Esophagus squamous epithelium (tissue), 5 donors: ENCODE measurements at regions not wholly inside any gene's neighbourhood (a gene's known extent, or its start where the extent isn't known, plus 50 kb on each side); places are given as distances from the start of the nearest gene placed in this dataset.
"Not testable (repeated sequence)": the region's sequence is repeated elsewhere in the genome, so short reads cannot be mapped to it uniquely, and the experiment has no call there.

Source experiments
- DNase-seq: peaks from one replicate; lab custom pipeline; 2025; lab: John Stamatoyannopoulos, UW
- H3K27ac ChIP-seq, 4 donors: fragments of 200-600 bp; sonication (generic); one replicate each; pipeline ENCODE4 v1.5.1; 2016 to 2019; ENCODE audit warnings: mild to moderate bottlenecking in 1 of 4
- H3K27me3 ChIP-seq, 4 donors: fragments of 200-600 bp; sonication (generic); 1 replicate in 3 of 4; 2 replicates in 1 of 4; pipeline versions ENCODE4 v1.5.1 to v1.6.0; 2017 to 2021; ENCODE audit warnings: antibody characterized with exemption in 1 of 4
- H3K36me3 ChIP-seq, 3 donors: fragments of 200-600 bp; sonication (generic); one replicate each; pipeline ENCODE4 v1.5.1; 2016 to 2019
- H3K4me1 ChIP-seq, 3 donors: fragments of 200-600 bp; sonication (generic); one replicate each; pipeline ENCODE4 v1.5.1; 2017 to 2019
- H3K4me3 ChIP-seq, 4 donors: fragments of 200-600 bp; sonication (generic); 1 replicate in 3 of 4; 2 replicates in 1 of 4; pipeline ENCODE4 v1.5.1; 2016 to 2019; ENCODE audit warnings: mild to moderate bottlenecking in 2 of 4, moderate library complexity in 1 of 4
- H3K9me3 ChIP-seq, 3 donors: fragments of 200-600 bp; sonication (generic); one replicate each; pipeline ENCODE4 v1.5.1; 2016 to 2019
- POLR2A ChIP-seq, 4 donors: fragments of 450-650 bp; IDR thresholded peaks; one replicate each; pipeline ENCODE4 v1.6.1; 2017; ENCODE audit warnings: antibody characterized with exemption in 4 of 4, mild to moderate bottlenecking in 4 of 4, moderate library complexity in 3 of 4
- WGBS, 2 donors: methylation state at CpG; one replicate each; pipeline ENCODE4 v1.1.5; 2018; 5-methylcytosine and 5-hydroxymethylcytosine counted together
- intact Hi-C: fragments of 100-400 bp; cut with DNase I; formaldehyde crosslinking; loops from one replicate; pipeline ENCODE4 v1.15.0; 2022
- small RNA-seq, 4 donors: library from RNA; depleted of rRNA; stranded (forward); fragments of <200 nt; gene quantifications; one replicate each; pipeline ENCODE3, GENCODE V24; 2016
- TF ChIP-seq, protein P1 (sequence below), 6 experiments: fragments of 450-650 bp in 4 of 6; fragments of 200-600 bp in 2 of 6; sonication (generic) in 2 of 6; IDR thresholded peaks; one replicate each; pipeline ENCODE4 v1.5.1; 2016 to 2019; ENCODE audit warnings: antibody characterized with exemption in 6 of 6, mild to moderate bottlenecking in 4 of 6, moderate library complexity in 4 of 6
- donor health status: DM: yes; HTN: yes; CAD: no.

DNA sequence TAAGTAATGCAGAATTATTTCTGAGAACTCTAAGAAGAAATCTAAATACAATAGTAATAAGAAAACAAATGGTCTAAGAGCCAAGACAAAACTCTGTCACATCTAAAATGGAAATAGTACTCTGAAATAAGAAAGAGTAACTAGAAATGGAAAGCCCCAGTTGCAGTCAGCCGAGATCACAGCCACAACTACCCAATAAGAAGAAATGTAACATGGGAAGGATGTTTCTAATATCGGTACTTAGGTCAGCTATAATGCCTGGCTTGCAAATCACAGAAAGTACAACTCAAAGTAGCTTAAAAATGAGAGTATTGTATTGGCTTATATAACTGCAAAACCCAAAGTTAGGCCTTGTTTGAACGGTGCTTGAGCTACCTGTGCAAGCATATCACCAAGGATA is 58.6 kb upstream of the USP25 start:
- H3K36me3 ChIP-seq = no peaks in the 10 kb centered on the region
- H3K4me1 ChIP-seq = no peaks in the 10 kb centered on the region
- no peak for TF ChIP-seq POLR2A (IDR thresholded peaks at IDR 0.05)
- TF ChIP-seq, protein P1, sequence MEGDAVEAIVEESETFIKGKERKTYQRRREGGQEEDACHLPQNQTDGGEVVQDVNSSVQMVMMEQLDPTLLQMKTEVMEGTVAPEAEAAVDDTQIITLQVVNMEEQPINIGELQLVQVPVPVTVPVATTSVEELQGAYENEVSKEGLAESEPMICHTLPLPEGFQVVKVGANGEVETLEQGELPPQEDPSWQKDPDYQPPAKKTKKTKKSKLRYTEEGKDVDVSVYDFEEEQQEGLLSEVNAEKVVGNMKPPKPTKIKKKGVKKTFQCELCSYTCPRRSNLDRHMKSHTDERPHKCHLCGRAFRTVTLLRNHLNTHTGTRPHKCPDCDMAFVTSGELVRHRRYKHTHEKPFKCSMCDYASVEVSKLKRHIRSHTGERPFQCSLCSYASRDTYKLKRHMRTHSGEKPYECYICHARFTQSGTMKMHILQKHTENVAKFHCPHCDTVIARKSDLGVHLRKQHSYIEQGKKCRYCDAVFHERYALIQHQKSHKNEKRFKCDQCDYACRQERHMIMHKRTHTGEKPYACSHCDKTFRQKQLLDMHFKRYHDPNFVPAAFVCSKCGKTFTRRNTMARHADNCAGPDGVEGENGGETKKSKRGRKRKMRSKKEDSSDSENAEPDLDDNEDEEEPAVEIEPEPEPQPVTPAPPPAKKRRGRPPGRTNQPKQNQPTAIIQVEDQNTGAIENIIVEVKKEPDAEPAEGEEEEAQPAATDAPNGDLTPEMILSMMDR (IDR thresholded peaks at IDR 0.05) = no peak
- no peak overlapping the region for H3K4me3 ChIP-seq
- no peaks in the 10 kb centered on the region for H3K27me3 ChIP-seq
- no peaks in the 10 kb centered on the region for H3K9me3 ChIP-seq
- DNase-seq = no peak
- intact Hi-C loops = no loop called here
- 47 to 67% methylated on average over 3 of the region's 3 CpGs for WGBS, 2 donors
- no peak overlapping the region for H3K27ac ChIP-seq

DNA sequence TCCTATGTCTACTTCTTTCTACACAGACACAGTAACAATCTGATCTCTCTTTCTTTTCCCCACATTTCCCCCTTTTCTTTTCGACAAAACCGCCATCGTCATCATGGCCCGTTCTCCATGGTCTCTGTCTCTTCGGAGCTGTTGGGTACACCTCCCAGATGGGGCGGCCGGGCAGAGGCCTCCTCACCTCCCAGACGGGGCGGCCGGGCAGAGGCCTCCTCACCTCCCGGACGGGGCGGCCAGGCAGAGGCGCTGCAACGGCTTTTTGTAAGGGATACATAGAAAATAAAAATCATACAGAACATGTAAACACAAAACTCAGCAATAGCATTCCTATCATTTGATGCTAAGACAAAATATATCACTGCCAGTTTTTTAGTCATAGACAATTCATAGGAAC is 57.2 kb upstream of the USP25 start:
- WGBS, 2 donors = 86% methylated on average over 9 of the region's 15 CpGs; no CpG with 5 or more reads in 1 of the 2 donors
- H3K9me3 ChIP-seq, intact Hi-C loops, H3K4me1 ChIP-seq, H3K27me3 ChIP-seq, H3K36me3 ChIP-seq, H3K27ac ChIP-seq, DNase-seq, H3K4me3 ChIP-seq: not testable (repeated sequence)

DNA sequence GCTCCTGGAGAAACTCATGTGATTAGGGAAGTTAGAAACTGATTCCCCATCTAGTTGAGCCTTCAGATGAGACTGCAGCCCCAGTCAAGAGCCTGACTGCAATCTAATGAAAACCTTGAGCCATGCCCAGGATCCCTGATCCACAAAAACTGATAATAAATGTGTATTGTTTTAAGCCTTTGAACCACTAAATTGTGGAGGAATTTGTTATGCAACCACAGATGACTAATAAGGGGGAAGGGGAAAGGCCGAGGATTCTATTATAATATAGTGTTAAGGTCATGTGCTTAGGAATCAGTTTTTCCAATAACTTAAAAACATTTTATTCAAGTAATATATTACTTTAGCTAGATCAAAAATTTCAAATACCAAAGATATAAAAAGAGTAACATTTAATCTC is 52.8 kb upstream of the USP25 start:
- TF ChIP-seq POLR2A (IDR thresholded peaks at IDR 0.05) = no peak
- no peaks in the 10 kb centered on the region for H3K4me1 ChIP-seq
- WGBS, 2 donors = 42 to 43% methylated on average over 1 of the region's 1 CpG
- H3K27me3 ChIP-seq = no peaks in the 10 kb centered on the region
- intact Hi-C loops = no loop called here
- H3K27ac ChIP-seq = no peak overlapping the region
- H3K4me3 ChIP-seq = no peak overlapping the region
- no peaks in the 10 kb centered on the region for H3K36me3 ChIP-seq
- peaks cover 0 to 4% (median 0%) of the 10 kb centered on the region in 3 donors for H3K9me3 ChIP-seq
- no peak for DNase-seq

DNA sequence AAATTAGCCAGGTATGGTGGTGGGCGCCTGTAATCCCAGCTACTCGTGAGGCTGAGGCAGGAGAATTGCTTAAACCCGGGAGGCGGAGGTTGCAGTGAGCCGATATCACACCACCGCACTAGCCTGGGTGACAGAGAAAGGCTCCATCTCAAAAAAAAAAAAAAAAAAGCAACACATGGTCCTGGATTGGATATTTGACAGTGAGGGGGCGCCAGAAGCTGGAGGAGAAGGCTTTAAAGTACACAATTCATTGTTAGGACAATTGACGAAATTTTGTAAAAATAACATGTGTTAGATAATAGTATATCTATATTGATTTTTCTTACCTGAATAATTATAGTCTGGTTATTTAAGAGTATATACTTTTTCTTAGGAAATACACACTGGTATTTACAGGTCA is 50.2 kb upstream of the USP25 start:
- Histone ChIP-seq H3K4me3 (no peak overlapping the region), H3K36me3 (no peaks in the 10 kb centered on the region), H3K9me3 (peaks cover 0 to 4% (median 0%) of the 10 kb centered on the region in 3 donors), H3K27me3 (no peaks in the 10 kb centered on the region), H3K27ac (no peak overlapping the region), H3K4me1 (peaks cover 0 to 13% (median 4%) of the 10 kb centered on the region in 3 donors)
- intact Hi-C loops = no loop called here
- DNase-seq = no peak
- no peak for TF ChIP-seq POLR2A (IDR thresholded peaks at IDR 0.05)
- TF ChIP-seq, protein P1 (IDR thresholded peaks at IDR 0.05) = no peak
- WGBS, 2 donors = 80 to 86% methylated on average over 8 of the region's 8 CpGs

Small RNA genes in the stretch of these regions (small RNA-seq; reads per million reads assigned to genes)
- gene AF246928.1 (0 reads per million in 4 donors), gene CYCSP42 (0 reads per million in 4 donors), gene RNU6-1326P (0 reads per million in 4 donors)
